Stimulated activated CD4-positive, alpha-beta T cell treated with anti-CD3 and anti-CD28 coated beads, TNF-alpha, amount 100 ng/mL, for 24 hours (primary cell): ENCODE measurements at regions not wholly inside any gene's neighbourhood (a gene's known extent, or its start where the extent isn't known, plus 50 kb on each side); places are given as distances from the start of the nearest gene placed in this dataset.

Source experiments
- DNase-seq, 3 experiments: peaks; one replicate each; pipeline ENCODE4 v3.0.0-alpha.2; 2020; ENCODE audit warnings: low read depth in 3 of 3

DNA sequence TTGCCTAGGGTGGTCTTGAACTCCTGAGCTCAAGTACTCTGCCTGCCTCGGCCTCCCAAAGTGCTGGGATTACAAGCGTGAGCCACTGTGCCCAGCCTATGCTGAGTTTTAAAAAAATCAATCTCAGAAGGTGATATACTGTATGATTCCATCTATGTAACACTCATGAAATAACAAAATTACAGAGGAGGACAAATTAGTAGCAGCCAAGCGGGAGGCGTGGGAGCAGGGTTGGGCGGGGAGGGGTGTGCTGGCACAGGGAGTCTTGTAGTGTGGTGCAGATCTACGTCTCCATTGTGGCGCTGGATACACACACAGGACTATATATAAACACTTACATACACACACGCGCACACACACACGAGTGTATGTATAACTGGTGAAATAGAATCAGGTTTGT, 80.6 kb upstream of the LINGO1 start:
- DNase-seq, result no peak

DNA sequence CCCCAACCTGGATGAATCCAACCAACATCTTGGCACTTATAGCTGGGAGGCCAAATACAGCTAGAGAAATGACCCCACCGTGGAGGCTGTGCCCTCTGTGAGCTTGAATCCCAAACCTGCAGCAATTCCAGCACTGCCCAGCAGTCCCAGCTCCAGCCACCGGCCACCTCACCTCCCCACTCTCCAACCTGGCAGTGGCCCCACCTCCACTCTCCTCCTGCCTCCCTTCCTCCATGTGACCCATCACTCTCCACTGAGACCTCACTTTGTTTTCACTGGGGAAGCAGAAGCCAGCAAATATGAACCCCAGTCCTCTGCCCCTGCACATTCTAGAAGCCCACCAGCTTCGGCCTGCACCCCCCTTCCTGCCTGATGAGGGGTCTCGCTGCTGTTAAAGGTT, 79.7 kb upstream of the LINGO1 start:
- DNase-seq, result no peak

DNA sequence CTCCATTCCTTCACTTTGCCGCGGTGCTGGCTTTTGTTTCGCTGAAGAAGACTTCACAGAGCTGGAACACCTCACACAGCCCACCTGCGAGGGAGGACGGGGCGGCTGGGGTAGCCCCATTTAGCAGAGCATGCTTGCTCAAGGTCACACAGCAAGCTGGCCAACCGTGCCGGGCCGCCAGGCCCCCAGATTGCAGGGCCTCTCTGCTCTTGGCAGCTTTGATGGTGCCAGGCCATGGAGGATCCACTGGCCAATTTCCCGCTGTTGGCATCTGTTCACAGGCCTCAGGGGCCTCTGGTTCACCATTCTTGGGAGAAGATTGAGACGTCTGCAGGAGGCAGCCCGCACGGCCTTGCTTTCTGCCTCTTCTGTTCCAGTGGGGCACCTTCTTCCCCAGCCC, 77.9 kb upstream of the LINGO1 start:
- DNase-seq, result no peak

GRCh38 chr15:77710206-77710605, 77.5 kb upstream of the LINGO1 start:
- DNase-seq, result no peak

DNA sequence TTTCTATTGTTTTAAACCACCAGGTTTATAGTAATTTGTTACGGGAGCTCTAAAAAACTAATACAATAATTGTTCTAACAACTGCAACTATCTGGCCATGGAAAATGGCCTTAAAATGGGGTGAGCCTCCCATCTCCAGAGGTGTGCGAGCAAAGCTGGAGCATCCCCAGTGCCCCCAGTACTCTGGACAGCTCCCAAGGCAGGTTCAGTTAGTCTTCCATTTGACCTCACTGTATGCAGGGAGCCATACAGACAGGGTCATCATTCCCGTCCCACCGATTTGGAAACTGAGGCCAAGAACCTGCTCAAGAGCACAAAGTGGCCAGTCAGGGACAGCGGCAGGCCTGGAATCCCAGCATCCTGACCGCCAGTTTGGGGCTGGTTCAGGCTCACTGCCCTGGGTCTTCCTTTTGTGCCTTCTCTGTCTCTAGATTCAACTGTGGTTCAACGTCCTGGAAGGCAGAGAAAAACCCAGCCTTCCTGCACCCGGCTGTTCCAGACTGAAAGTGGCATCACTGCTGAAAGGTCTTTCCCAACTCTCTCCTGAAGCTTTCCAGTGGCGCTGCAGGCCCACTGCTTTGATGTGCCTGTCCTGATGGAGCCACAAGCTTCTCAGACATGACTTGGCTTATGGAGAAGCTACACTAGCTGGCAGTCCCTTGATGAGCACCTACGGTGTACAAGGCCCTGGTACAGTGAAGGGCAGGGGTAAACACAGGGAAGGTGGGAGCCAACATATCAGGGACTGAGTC, 76.6 kb upstream of the LINGO1 start:
- no peak for DNase-seq

DNA sequence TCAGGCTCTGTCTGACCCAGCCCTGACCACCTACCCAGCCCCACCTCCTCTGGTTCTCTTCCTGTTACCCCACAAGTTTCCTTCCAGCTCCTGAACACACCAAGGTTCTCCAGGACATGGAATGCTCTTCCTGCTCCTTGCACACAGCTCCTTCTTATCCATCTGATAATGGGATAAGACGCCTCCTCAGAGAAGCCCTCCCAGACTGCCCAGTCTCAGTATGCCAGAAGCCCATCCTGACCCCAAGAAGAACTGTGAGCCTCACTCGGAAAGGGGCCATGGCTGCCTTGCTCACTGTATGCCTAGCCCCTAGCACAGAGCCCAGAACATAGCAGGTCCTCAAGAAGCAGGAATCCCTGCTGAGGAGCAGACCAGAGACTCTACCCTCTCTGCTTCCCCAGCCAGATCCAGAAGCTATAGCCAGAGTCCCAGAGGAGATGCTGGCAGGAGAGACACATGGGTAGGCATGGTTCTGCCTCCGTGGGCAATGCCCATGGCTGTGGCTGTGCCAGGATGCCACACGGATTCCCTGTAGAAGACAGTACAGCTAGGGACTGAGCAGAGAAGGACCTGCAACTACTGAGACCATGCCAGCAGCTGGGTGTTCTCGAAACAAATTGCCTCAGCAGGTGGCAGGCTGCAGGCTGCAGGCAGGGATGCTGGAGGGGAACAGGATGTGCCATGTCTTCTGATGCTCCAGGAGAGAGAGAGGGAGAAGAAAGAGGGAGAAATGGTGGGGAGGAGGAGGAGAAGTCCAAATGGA, 74.0 kb upstream of the LINGO1 start:
- no peak for DNase-seq

- DNase-seq, result no peak
These were observed 69.7 kb upstream of the LINGO1 start for GRCh38 chr15:77702211-77702957.

GRCh38 chr15:77698481-77698880, 65.8 kb upstream of the LINGO1 start:
- DNase-seq, result no peak

- no peak for DNase-seq
These were observed 65.2 kb upstream of the LINGO1 start for GRCh38 chr15:77697893-77698292.

DNA sequence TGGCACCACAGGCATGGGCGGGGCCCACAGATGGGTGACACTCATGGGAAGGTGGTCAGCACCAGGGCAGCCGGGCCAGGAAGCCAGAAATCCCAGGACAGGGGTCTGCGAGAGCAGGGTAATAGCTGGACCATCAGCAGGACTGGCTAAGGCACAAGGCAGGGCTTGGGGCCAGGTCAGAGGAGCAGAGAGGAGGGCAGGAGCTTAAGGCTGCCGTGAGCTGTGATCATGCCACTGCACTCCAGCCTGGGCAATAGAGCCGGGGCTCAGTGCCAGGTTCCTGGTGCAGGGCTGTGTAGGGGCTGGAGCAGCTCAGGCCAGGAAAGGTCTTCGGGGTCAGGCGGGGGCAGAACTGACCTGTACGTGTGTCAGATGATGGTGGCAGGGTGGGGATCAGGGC, 64.2 kb upstream of the LINGO1 start:
- DNase-seq, result no peak

DNA sequence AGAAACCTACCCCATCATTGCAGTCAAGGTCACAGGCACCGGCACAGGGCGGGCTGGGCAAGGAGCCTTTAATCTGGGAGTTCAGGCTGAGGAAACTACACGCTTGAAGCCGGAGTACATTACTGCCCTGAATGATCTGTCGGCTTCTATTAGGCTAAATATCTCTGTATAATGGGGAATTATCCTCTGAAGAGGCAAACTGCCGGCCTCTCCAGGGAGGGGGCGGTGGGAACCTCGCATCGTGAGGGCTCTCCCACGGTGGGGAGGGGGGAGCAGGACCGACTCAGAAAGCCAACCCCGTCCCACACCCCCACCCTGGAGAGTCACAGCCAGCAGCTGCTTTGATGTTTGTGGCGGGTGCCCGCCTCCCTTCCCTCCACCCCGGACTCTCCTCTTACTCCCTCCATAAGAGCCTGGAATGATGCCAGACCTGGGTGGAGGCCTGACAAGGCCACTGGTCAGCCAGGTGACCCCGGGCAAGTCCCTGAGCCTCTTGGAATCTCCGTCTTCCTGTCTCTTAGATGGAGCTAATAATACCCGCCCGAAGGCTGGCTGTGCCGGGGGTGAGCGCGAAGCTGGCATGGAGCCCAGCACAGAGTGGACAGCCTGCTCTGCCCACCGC, 63.4 kb upstream of the LINGO1 start:
- DNase-seq, result no peak

DNA sequence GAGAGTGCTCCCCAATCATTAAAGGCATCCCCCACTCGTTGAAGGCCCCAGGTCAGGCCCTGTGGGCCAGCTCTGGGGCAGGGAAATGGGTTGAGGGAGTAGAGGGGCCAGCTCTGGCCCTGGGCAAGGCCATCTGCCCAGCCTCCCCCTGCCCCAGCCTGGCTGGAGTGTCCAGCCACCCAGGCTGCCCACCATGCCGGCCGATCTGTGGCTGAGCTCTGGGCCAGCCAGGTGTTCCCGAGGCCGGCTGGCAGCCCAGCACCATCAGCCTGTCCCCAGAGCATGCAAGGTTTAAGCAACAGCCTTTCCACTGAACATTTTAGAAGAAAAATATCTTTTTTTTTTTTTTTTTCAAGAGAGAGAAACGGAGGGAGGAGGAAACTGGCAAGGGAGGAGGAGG, 62.8 kb upstream of the LINGO1 start:
- no peak for DNase-seq

DNA sequence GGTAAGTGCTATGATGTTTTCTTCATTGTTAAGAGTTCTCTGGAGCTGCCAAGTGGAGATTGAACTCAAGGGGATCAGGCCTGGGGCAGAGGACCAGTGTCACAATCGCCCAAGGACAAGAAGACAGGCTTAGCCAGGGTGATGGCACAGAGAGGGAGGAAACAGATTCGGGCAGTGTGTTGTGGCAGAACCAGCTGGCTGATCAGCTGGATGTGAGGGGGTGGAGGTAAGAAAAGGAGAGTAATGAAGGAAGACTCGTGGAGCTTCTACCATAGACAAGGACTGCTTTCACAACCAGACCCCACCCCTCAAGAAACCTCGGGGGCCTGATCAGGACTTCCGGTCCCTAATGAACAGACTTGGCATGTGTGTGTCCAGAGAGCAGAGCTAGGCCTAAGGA, 60.9 kb upstream of the LINGO1 start:
- DNase-seq, result no peak

DNA sequence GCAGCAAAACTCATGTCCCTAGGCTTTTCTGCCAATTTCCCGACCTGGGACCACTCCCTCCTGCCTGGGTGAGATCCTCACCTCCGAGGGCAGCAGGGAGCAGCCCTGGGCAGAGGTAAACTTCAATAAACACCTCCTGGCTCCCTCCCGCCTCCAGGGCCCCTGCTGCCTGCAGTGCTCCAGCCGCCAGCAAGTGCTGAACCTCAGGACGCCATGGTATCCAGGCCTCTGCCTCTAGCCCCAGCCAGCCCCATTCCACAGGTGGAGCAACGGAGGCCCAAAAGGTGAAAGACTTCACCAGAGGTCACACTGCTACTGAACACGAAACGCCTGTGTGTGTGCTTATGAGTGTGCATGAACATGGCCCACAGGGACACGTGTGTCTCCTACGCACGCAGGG, 59.9 kb upstream of the LINGO1 start:
- no peak for DNase-seq

DNA sequence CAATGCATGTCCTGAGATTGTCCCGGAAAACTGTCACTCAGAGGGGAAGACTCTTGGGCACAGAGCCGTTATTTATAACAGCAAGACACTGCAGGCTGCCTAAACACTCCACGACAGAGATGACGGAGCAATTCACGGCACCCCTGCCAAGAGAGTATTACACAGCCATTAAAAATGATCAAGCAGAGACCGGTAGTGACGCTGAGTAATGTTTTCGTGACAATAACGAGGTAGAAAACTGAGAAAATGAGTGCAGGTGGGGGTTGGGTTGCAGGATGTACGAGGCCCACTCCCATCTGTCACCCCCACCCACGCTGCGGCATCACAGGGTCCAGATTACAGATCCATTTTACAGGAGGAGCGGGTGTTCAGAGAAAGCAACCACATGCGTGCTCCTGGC, 58.9 kb upstream of the LINGO1 start:
- DNase-seq, result no peak

DNA sequence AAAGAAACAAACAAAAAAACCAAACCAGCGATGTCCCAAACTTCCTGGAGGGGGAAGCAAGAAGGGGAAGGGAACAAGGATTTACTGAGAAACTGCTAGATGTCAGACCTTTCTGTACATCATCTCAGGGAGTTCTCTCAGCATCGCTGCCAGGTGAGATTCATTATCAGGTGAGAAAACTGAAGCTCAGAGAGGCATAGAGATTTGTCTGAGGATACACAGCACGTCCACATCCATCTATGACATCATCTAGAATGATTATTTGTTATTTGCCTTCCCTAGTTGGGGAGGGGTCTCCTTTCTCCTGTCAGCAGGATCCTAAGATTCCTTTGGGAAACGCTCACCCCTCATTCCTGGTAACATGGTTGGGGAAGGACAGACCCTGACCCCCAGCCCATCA, 57.1 kb upstream of the LINGO1 start:
- no peak for DNase-seq

DNA sequence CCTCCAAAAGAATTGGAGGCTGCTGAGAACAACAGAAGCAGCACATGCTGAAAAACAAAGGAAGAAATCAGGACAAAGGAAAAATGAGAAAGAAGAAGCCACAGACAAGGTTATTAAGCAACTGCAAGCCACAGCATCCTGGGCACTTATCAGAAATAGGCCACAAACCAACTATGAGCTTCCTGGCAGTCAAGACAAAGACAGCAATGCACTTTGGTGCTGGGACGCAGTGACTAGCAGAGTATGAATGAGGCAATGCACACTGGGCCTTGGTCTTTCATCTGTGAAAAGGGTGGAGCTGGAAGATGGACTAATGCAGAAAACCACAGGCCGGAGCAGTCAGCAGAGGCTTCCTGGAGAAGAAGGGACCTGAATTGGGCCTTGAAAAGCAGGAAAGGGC, 56.0 kb upstream of the LINGO1 start:
- DNase-seq, result no peak

GRCh38 chr15:77688266-77688665, 55.6 kb upstream of the LINGO1 start:
- DNase-seq, result no peak

GRCh38 chr15:77685082-77685815, 52.5 kb upstream of the LINGO1 start:
- DNase-seq, result no peak

DNA sequence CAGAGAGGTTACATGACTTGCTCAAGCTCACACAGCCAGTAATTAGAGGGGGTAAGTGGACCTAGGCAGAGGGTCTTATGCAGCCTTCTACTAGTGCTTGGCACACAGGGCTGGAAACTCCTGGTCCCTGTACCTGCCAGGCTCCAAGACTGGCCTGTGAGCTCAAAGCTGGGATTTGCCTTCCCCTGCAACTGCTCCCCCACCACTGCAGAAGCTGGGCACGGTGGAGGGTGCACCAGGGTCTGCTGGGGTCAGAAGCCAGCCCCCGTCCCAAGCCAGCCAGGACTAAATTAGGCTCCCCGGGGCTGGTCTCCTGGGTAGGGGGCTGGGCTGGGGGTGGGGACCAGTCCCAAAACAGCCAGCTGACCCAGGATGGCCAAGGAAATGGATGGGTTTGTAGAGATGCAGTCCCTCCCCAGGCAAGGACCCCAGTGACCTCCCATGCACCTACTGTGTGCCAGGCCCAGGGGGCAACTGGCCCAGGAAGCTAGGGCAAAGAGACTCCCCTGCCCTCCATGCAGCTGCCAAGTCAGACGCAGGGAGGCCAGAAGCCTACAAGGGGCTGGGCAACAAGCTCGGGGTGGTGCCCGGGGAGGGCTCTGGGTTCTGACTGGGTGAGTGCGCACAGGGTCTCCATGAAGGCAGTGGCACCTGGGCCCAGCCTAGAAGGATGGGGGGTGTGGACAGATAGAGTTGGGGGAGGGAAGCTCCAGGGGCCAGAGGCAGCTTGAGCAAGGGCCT, 51.8 kb upstream of the LINGO1 start:
- no peak for DNase-seq

DNA sequence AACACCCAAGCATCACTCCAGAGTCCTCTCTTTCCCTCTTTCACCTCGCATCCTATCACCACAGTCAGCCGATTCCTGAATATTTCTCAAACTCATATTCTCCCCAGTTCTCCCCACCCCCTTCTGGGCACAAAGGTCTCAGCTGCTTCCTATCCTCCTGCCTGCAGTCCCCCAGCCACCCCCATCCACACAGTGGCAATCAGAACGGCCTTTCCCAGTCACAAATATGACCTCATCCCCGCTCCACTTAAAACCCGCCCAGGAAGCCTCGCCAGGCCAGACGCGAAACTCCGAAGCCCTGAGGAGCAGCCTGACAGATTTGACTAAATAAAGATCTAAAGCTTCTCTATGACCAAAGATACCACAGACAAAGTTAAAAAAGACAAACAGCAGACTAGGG, 49.9 kb upstream of the LINGO1 start:
- no peak for DNase-seq
